H1 (cell line): ENCODE measurements at regions not wholly inside any gene's neighbourhood (a gene's known extent, or its start where the extent isn't known, plus 50 kb on each side); places are given as distances from the start of the nearest gene placed in this dataset.

ENCODE experiments used
- CTCF ChIA-PET: fragments of 300-600 bp; sonication (Branson Sonifier 250); formaldehyde crosslinking; loops from one replicate; lab custom pipeline; 2021; ENCODE audit not compliant: partially characterized antibody; lab: Charles Lee
- POLR2A ChIA-PET: fragments of 300-600 bp; sonication (Branson Sonifier 250); formaldehyde crosslinking; loops from one replicate; lab custom pipeline; 2021; ENCODE audit warnings: inconsistent platforms; ENCODE audit not compliant: partially characterized antibody; lab: Charles Lee
- DNase-seq, 2 experiments: peaks; one replicate each; pipeline versions ENCODE4 v3.0.0 to v3.0.0-alpha.2; 2010 to 2022; ENCODE audit warnings: low spot score in 2 of 2, low read depth in 1 of 2, mixed read lengths in 1 of 2
- FAIRE-seq: peaks from 2 replicates; lab custom pipeline; 2011; peaks lifted over from hg19 to GRCh38; lab: Jason Lieb, UNC
- H2AFZ ChIP-seq: 2 replicates; pipeline ENCODE4 v1.8.1; 2012; ENCODE audit warnings: low read length, inconsistent platforms
- H2AK5ac ChIP-seq: 2 replicates; pipeline ENCODE4 v1.6.1; 2013; ENCODE audit warnings: low read depth, low read length
- H2BK120ac ChIP-seq: replicated peaks from 2 replicates; pipeline ENCODE3; 2013; ENCODE audit warnings: low read depth, low read length, inconsistent platforms
- H2BK12ac ChIP-seq: 2 replicates; pipeline ENCODE4 v1.6.1; 2013; ENCODE audit warnings: low read depth, low read length
- H2BK15ac ChIP-seq: 2 replicates; pipeline ENCODE4 v1.6.1; 2013; ENCODE audit warnings: low read length
- H2BK20ac ChIP-seq: 2 replicates; pipeline ENCODE4 v1.6.1; 2013; ENCODE audit warnings: low read length
- H2BK5ac ChIP-seq: 2 replicates; pipeline ENCODE4 v1.6.1; 2013; ENCODE audit warnings: low read depth, low read length
- H3K14ac ChIP-seq: 2 replicates; pipeline ENCODE4 v1.6.1; 2013; ENCODE audit warnings: inconsistent platforms; ENCODE audit not compliant: insufficient read length
- H3K18ac ChIP-seq: 2 replicates; pipeline ENCODE4 v1.6.1; 2013; ENCODE audit warnings: low read length; ENCODE audit errors: extremely low read depth
- H3K23ac ChIP-seq: 2 replicates; pipeline ENCODE4 v1.6.1; 2013; ENCODE audit warnings: inconsistent platforms; ENCODE audit not compliant: insufficient read length
- H3K23me2 ChIP-seq: 2 replicates; pipeline ENCODE4 v1.6.1; 2013; ENCODE audit warnings: low read depth, low read length
- H3K27ac ChIP-seq: 2 replicates; pipeline ENCODE4 v1.6.1; 2011; ENCODE audit warnings: low read depth, low read length, inconsistent platforms
- H3K27me3 ChIP-seq, 4 experiments: replicated peaks in 1 of 4; 1 replicate in 1 of 4; 2 replicates in 3 of 4; pipeline versions ENCODE4 v1.6.1 to v1.8.1; 2011 to 2013; ENCODE audit warnings: low read length in 3 of 4, mild to moderate bottlenecking in 3 of 4, inconsistent platforms in 2 of 4, mixed read lengths in 2 of 4, moderate library complexity in 1 of 4; ENCODE audit not compliant: control insufficient read depth in 3 of 4, insufficient read depth in 3 of 4; ENCODE audit errors: extremely low read depth in 1 of 4
- H3K36me3 ChIP-seq, 4 experiments: 2 replicates each; pipeline versions ENCODE4 v1.6.1 to v1.8.1; 2011 to 2013; ENCODE audit warnings: mild to moderate bottlenecking in 4 of 4, low read length in 3 of 4, moderate library complexity in 2 of 4, control low read depth in 1 of 4, inconsistent platforms in 1 of 4; ENCODE audit not compliant: insufficient read depth in 4 of 4, control insufficient read depth in 2 of 4
- H3K4ac ChIP-seq: replicated peaks from 2 replicates; pipeline ENCODE3; 2013; ENCODE audit warnings: low read length, low read depth, mixed read lengths, inconsistent platforms; ENCODE audit not compliant: insufficient read length
- H3K4me1 ChIP-seq, 4 experiments: replicated peaks in 1 of 4; 1 replicate in 1 of 4; 2 replicates in 3 of 4; pipeline versions ENCODE4 v1.6.1 to v1.8.1; 2011 to 2013; ENCODE audit warnings: low read length in 3 of 4, inconsistent platforms in 2 of 4, mixed read lengths in 1 of 4; ENCODE audit not compliant: insufficient read depth in 4 of 4, control insufficient read depth in 3 of 4
- H3K4me2 ChIP-seq, 2 experiments: 2 replicates each; pipeline versions ENCODE4 v1.6.1 to v1.8.1; 2011 to 2013; ENCODE audit warnings: low read depth in 2 of 2, low read length in 2 of 2, control low read depth in 1 of 2, inconsistent platforms in 1 of 2, mild to moderate bottlenecking in 1 of 2; ENCODE audit not compliant: insufficient read depth in 1 of 2
- H3K4me3 ChIP-seq, 4 experiments: fragments of 200-600, 300-600 bp in 1 of 4; sonication (generic), shearing (Covaris generic), sonication (Bioruptor Twin) in 1 of 4; 2 replicates each; pipeline versions ENCODE4 v1.5.1 to v1.8.1; 2011 to 2016; ENCODE audit warnings: low read length in 4 of 4, low read depth in 3 of 4, control low read depth in 2 of 4, inconsistent platforms in 2 of 4, mild to moderate bottlenecking in 2 of 4, mixed read lengths in 1 of 4, moderate library complexity in 1 of 4; ENCODE audit not compliant: insufficient read depth in 2 of 4; ENCODE audit errors: extremely low read depth in 1 of 4
- H3K56ac ChIP-seq: replicated peaks from 2 replicates; pipeline ENCODE3; 2013; ENCODE audit warnings: low read depth, mild to moderate bottlenecking, mixed read lengths, low read length, inconsistent platforms; ENCODE audit not compliant: insufficient read length
- H3K79me1 ChIP-seq: 2 replicates; pipeline ENCODE4 v1.6.1; 2013; ENCODE audit warnings: low read depth, low read length, control low read depth
- H3K79me2 ChIP-seq, 2 experiments: 2 replicates each; pipeline versions ENCODE4 v1.6.1 to v1.8.1; 2012 to 2013; ENCODE audit warnings: low read length in 2 of 2, mild to moderate bottlenecking in 2 of 2, inconsistent platforms in 1 of 2; ENCODE audit not compliant: insufficient read depth in 2 of 2, control insufficient read depth in 1 of 2
- H3K9ac ChIP-seq, 4 experiments: replicated peaks in 1 of 4; 1 replicate in 1 of 4; 2 replicates in 3 of 4; pipeline versions ENCODE4 v1.6.1 to v1.8.1; 2011 to 2013; ENCODE audit warnings: low read depth in 3 of 4, low read length in 3 of 4, control low read depth in 2 of 4, mild to moderate bottlenecking in 2 of 4, moderate library complexity in 2 of 4, inconsistent platforms in 1 of 4; ENCODE audit errors: extremely low read depth in 1 of 4
- H3K9me3 ChIP-seq, 2 experiments: 2 replicates each; pipeline versions ENCODE4 v1.6.1 to v1.8.1; 2012 to 2013; ENCODE audit warnings: mild to moderate bottlenecking in 2 of 2, moderate library complexity in 2 of 2, control low read depth in 1 of 2, inconsistent platforms in 1 of 2, low read depth in 1 of 2, low read length in 1 of 2, mixed read lengths in 1 of 2; ENCODE audit not compliant: insufficient read depth in 2 of 2
- H4K20me1 ChIP-seq, 2 experiments: replicated peaks in 1 of 2; 2 replicates each; pipeline versions ENCODE3 to v1.8.1; 2011 to 2013; ENCODE audit warnings: inconsistent platforms in 2 of 2, low read length in 2 of 2, mild to moderate bottlenecking in 1 of 2; ENCODE audit not compliant: insufficient read depth in 2 of 2, control insufficient read depth in 1 of 2
- H4K5ac ChIP-seq: 2 replicates; pipeline ENCODE4 v1.6.1; 2013; ENCODE audit warnings: low read length, low read depth, mixed read lengths, inconsistent platforms; ENCODE audit not compliant: insufficient read length
- H4K8ac ChIP-seq: 2 replicates; pipeline ENCODE4 v1.8.0; 2013; ENCODE audit warnings: mild to moderate bottlenecking, moderate library complexity, low read length, inconsistent platforms; ENCODE audit not compliant: insufficient read depth; ENCODE audit errors: extremely low read depth
- H4K91ac ChIP-seq: replicated peaks from 2 replicates; pipeline ENCODE3; 2013; ENCODE audit warnings: low read length, mixed read lengths, inconsistent platforms; ENCODE audit not compliant: insufficient read length
- ASH2L ChIP-seq: fragments of 200-600, 300-600 bp; sonication (generic); IDR thresholded peaks from one replicate; pipeline ENCODE4 v1.7.1; 2017; ENCODE audit warnings: low read length
- CEBPB ChIP-seq: IDR thresholded peaks from 2 replicates; pipeline ENCODE4 v1.6.1; 2012; ENCODE audit warnings: low read depth, low read length
- JUN ChIP-seq: IDR thresholded peaks from 2 replicates; pipeline ENCODE4 v1.6.1; 2011; ENCODE audit warnings: low read depth, mild to moderate bottlenecking, improper control_type of control experiment, low read length
- KDM5A ChIP-seq: fragments of 200-600 bp; IDR thresholded peaks from 2 replicates; pipeline ENCODE4 v1.7.1; 2012; ENCODE audit warnings: mild to moderate bottlenecking, low read length, inconsistent platforms, mixed read lengths
- PHF8 ChIP-seq: fragments of 200-600 bp; sonication (generic); conservative IDR thresholded peaks from 2 replicates; pipeline ENCODE4 v1.7.1; 2012; ENCODE audit warnings: low read depth, mild to moderate bottlenecking, inconsistent platforms, low read length, moderate library complexity
- RAD21 ChIP-seq, 2 experiments: IDR thresholded peaks in 1 of 2; conservative IDR thresholded peaks in 1 of 2; 2 replicates each; pipeline ENCODE4 v1.6.1; 2011; ENCODE audit warnings: low read depth in 2 of 2, low read length in 2 of 2, improper control_type of control experiment in 1 of 2, inconsistent platforms in 1 of 2, mild to moderate bottlenecking in 1 of 2, moderate library complexity in 1 of 2
- RBBP5 ChIP-seq: IDR thresholded peaks from 2 replicates; pipeline ENCODE4 v1.7.1; 2012; ENCODE audit warnings: low read depth, mild to moderate bottlenecking, inconsistent platforms, low read length, moderate library complexity, borderline replicate concordance
- RXRA ChIP-seq: IDR thresholded peaks from 2 replicates; pipeline ENCODE4 v1.6.1; 2011; ENCODE audit warnings: low read depth, mild to moderate bottlenecking, low read length, moderate library complexity; ENCODE audit not compliant: insufficient read depth
- SP2 ChIP-seq: IDR thresholded peaks from 2 replicates; pipeline ENCODE4 v1.6.1; 2012; ENCODE audit warnings: mild to moderate bottlenecking, low read length, inconsistent platforms
- WGBS, 2 experiments: shearing (Covaris generic) in 1 of 2; methylation state at CpG; one replicate each; pipeline versions ENCODE4 v1.1.6 to v1.1.7; 2013 to 2015; ENCODE audit warnings: low lambda C conversion rate in 2 of 2, mixed read lengths in 2 of 2, inconsistent platforms in 1 of 2, low coverage in 1 of 2, missing lambda C conversion rate in 1 of 2; ENCODE audit not compliant: insufficient replicate concordance in 2 of 2, insufficient coverage in 1 of 2, insufficient read length in 1 of 2; ENCODE audit errors: extremely low coverage in 1 of 2, missing lambda C conversion rate in 1 of 2; 5-methylcytosine and 5-hydroxymethylcytosine counted together
- TF ChIP-seq, protein P1 (sequence below): IDR thresholded peaks from 2 replicates; pipeline ENCODE4 v1.6.1; 2012; ENCODE audit warnings: low read length, inconsistent platforms
- TF ChIP-seq, protein P2 (sequence below): IDR thresholded peaks from 2 replicates; pipeline ENCODE4 v1.6.1; 2011; ENCODE audit warnings: low read depth, mild to moderate bottlenecking, low read length; ENCODE audit not compliant: insufficient read depth

DNA sequence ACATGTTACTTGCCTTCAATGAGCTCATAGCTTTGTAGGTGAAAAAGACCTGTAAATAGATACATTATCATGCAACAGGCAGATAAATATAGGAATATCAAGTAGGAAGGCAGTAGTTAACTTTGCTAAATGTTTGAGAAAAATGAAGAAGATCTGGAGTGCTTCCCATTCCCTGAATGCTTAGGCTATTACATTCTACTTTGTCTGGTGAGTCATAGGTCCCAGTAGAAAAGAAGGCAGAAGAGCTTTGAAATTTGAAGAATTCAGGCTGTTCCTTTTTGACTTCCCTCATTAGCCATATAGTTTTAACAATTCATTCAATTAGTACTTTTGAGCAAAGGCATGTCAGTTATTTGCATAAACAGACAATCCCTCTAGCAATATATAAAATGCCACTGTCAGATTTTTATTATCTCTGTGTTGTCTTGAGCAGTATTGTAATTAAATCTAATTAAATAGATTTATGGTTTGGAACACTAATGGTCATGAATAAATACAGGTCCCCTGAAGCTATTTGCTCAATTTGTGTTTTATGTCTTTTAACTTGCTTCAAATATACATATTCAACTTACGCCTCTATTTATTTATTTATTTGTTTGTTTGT is 875.0 kb downstream of the REEP3 start:
- no peaks in the 10 kb centered on the region for H3K79me2 ChIP-seq
- no peak overlapping the region for H3K4me2 ChIP-seq
- no peak overlapping the region for H2BK5ac ChIP-seq
- no peak overlapping the region for H4K8ac ChIP-seq
- H3K23me2 ChIP-seq, result no peaks in the 10 kb centered on the region
- no peaks in the 10 kb centered on the region for H3K36me3 ChIP-seq
- no peak overlapping the region for H4K5ac ChIP-seq
- H3K18ac ChIP-seq, result no peak overlapping the region
- no peak overlapping the region for H2BK15ac ChIP-seq
- no peak overlapping the region for H3K4me3 ChIP-seq
- peaks cover 0 to 6% (median 1%) of the 10 kb centered on the region in 4 experiments; a peak in 3 of 7 replicates for H3K4me1 ChIP-seq
- no peaks in the 10 kb centered on the region for H3K9me3 ChIP-seq
- no peak overlapping the region for H3K9ac ChIP-seq
- POLR2A ChIA-PET, result no interaction called here
- H4K91ac ChIP-seq, result no peak overlapping the region
- whole genome bisulfite sequencing, 2 experiments, result 88% methylated on average over 1 of the region's 1 CpG; no CpG with 5 or more reads in 1 of the 2 experiments
- no peaks in the 10 kb centered on the region for H4K20me1 ChIP-seq
- no peak overlapping the region for H3K14ac ChIP-seq
- CTCF ChIA-PET, result interaction anchor here (1.3 to 2.1 kb wide), 3 partner anchors 13 to 355 kb away, joined by 3 to 7 read pairs (median 5); no protein-coding TSS in a partner anchor
- no peaks in the 10 kb centered on the region for H3K79me1 ChIP-seq
- no peak overlapping the region for H2AK5ac ChIP-seq
- no peak overlapping the region for H3K56ac ChIP-seq
- H2AFZ ChIP-seq, result no peak overlapping the region
- no peak overlapping the region for H2BK12ac ChIP-seq
- no peaks in the 10 kb centered on the region for H3K27me3 ChIP-seq
- H2BK20ac ChIP-seq, result no peak overlapping the region
- DNase-seq (no peak), FAIRE-seq (no peak)
- no peak overlapping the region for H3K23ac ChIP-seq
- no peak overlapping the region for H3K27ac ChIP-seq
- H2BK120ac ChIP-seq, result no peak overlapping the region
- H3K4ac ChIP-seq, result no peak overlapping the region
- TF ChIP-seq KDM5A (no peak), RXRA (no peak), RBBP5 (no peak), SP2 (no peak), ASH2L (no peak), CEBPB (no peak), PHF8 (no peak), JUN (peak; percentile 53; the same call in 1 of the 2 replicates), RAD21 (IDR thresholded peaks at IDR 0.05 in 1 of 2, conservative IDR thresholded peaks at IDR 0.05 in 1 of 2; ENCODE audit: low read depth in 2 of 2, low read length in 2 of 2) (no peak)
- TF ChIP-seq, protein P1, sequence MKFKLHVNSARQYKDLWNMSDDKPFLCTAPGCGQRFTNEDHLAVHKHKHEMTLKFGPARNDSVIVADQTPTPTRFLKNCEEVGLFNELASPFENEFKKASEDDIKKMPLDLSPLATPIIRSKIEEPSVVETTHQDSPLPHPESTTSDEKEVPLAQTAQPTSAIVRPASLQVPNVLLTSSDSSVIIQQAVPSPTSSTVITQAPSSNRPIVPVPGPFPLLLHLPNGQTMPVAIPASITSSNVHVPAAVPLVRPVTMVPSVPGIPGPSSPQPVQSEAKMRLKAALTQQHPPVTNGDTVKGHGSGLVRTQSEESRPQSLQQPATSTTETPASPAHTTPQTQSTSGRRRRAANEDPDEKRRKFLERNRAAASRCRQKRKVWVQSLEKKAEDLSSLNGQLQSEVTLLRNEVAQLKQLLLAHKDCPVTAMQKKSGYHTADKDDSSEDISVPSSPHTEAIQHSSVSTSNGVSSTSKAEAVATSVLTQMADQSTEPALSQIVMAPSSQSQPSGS, result no peak
- TF ChIP-seq, protein P2, sequence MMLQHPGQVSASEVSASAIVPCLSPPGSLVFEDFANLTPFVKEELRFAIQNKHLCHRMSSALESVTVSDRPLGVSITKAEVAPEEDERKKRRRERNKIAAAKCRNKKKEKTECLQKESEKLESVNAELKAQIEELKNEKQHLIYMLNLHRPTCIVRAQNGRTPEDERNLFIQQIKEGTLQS, result no peak
